ENCODE measurements at regions not wholly inside any gene's neighbourhood (a gene's known extent, or its start where the extent isn't known, plus 50 kb on each side); places are given as distances from the start of the nearest gene placed in this dataset.
"Not testable (repeated sequence)": the region's sequence is repeated elsewhere in the genome, so short reads cannot be mapped to it uniquely, and the experiment has no call there.

GRCh38 chr7:94174956-94175355 lies 170.8 kb upstream of the BET1 start:
- DNase-seq = no peak

GRCh38 chr7:94176694-94177200 lies 172.6 kb upstream of the BET1 start:
- no peak for DNase-seq

GRCh38 chr7:94177441-94177840 lies 173.3 kb upstream of the BET1 start:
- DNase-seq = no peak

DNA sequence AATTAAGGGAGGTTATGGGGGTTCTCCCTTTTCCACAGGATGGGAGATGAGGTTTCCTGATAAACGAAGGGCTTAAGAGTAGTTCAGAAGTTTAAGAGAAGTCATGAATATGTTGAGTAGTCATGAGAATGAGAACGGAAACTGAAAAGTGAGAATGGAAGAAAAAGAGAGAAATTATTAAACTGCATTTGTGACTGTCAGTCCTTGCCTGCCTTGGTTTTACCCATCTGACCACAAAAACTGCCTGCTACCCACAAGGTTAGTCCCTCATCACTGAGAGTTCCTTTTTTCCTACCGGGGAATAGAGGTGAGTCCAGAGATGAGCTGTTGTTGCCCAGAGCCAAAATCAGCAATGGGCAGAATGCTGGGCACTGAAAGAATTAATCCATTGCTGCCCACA lies 174.1 kb upstream of the BET1 start:
- DNase-seq = peak; percentile 9

GRCh38 chr7:94179466-94179865 lies 175.3 kb upstream of the BET1 start:
- DNase-seq = no peak

DNA sequence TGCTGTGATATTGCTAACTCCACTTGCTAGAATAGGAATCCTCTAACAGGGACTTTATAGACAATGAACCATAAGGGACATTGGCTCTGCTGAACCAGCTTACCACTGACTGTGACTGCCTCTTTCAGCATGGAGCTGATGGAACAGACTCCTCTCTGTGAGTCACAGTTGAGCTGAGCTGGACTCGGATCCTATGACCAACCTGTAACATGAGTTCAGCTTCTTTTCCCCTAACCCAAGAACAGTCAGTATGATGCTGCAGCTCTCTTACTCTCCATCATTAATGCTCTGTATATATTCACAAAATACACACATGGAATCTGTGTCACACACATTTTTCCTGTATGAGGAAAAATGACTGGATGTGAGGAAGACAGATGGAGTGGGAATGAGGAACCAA lies 177.9 kb upstream of the BET1 start:
- no peak for DNase-seq

- DNase-seq = no peak
Observed at GRCh38 chr7:94182721-94183120, 178.6 kb upstream of the BET1 start.

GRCh38 chr7:94183289-94183749 lies 179.2 kb upstream of the BET1 start:
- no peak for DNase-seq

- no peak for DNase-seq
Observed at GRCh38 chr7:94183891-94184290, 179.7 kb upstream of the BET1 start.

DNA sequence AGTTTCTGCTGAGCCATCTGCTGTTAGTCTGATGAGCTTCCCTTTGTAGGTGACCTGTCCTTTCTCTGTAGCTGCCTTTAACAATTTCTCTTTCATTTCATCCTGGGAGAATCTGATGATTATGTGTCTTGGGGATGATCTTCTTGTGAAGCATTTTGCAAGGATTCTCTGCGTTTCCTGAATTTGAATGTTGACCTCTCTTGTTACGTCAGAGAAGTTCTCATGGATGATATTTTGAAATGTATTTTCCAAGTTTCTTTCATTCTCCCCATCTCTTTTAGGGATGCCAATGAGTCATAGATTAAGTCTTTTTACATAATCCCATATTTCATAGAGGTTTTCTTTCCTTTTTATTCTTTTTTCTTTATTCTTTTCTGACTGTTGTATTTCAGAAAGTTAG lies 184.2 kb upstream of the BET1 start:
- no peak for DNase-seq

DNA sequence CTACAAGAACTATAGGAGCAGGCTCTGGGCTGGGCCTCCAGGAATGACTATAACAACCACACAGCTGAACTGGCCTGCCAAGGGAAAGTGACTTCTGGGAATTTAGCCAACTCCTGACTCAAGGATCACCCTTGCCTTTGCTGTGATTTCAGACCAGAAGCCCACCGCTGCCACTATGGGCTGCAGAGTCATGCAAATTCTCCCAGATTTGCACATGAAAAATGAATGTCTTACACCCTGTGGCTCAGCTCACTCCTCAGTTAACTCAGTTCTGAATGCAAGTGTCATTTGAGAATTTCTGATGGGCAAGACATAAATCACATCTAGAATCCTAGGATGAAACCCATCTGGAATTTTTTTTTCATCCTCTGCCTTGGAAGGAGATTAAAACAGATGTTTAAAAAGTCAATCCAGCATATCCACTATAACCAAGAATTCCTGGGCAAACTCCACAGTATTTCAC lies 186.5 kb upstream of the BET1 start:
- DNase-seq = no peak

- not testable (repeated sequence) for DNase-seq
Observed at GRCh38 chr7:94194426-94194825, 190.3 kb upstream of the BET1 start.

DNA sequence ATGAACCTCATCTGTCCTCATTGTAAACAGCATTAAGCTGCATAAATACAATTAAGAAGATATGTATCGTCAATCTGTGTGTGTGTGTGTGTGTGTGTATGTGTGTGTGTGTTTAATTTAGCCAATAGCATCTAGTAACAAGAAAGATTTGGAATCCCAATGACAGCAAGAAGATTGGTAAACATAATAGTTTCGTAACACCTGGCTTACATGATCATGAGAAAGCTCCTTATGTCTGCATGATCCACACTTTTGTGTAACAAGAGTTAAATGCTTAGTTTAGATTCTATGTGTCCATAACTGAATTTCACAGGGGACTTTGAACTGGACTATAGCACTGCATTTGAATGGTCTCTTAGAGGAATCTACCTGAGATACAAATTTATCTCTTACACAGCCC lies 191.0 kb upstream of the BET1 start:
- no peak for DNase-seq

- DNase-seq = no peak
Observed at GRCh38 chr7:94195813-94196212, 191.7 kb upstream of the BET1 start.

GRCh38 chr7:94205529-94205928 lies 189.2 kb upstream of the COL1A2 start:
- no peak for DNase-seq

DNA sequence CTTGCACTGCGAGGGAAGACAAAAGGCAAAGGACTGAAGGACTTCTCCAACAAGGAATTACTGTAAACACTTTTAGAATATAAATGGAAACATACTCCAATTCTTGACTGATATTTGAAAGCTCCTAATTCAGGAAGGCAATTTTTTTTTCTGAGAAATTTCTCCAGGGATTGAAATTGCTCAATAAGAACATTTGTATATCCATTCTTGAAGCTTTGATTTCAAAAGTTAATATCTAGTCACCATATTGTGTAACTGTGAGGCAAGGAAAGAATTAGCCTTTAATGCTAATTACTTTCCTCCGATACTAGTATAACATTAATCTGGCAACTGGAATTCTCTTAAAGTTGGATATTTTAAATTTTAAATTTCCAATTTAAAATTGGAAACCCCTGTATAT lies 188.4 kb upstream of the COL1A2 start:
- no peak for DNase-seq

DNA sequence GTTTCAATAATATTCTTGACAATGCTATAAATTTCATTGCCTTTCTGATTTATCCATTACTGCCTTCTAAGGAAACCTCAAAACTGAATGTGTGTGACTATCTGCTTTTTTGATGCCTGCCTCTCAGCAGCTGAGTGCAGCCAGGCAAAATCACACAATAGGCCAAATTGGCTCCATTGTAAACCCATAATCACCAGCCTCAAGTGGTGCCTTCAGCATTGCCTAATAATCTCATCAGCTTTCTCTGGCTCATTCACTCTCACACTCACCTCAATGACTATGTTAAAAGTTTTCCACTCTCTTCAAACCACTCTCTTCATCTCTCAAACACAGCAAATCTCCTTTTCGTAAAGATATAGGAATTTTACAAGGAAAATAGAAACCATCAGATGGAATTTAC lies 182.5 kb upstream of the COL1A2 start:
- DNase-seq = no peak

DNA sequence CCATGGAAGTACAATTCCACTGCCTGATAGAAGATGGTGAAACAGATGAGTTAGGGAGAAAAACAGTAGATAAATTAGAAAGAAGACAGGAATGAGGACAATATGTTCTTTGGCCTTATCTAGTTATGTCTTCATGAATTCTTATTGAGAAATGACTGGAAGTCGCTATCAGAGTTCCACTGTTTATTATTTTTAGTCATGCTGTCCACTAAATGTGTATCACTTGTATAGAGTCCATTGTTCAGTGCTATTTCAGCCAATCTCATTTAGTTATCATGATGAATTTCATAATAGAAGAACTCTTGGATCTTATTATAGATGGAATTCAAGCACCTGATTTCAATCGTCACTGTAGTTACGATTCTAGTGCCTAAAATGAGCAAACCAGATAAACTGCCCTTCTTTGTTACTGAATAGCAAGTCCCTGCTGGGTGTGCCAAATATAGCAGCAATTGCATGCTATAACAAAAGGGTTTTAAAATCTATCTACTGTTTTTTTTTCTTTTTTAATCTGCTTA lies 177.7 kb upstream of the COL1A2 start:
- no peak for DNase-seq

DNA sequence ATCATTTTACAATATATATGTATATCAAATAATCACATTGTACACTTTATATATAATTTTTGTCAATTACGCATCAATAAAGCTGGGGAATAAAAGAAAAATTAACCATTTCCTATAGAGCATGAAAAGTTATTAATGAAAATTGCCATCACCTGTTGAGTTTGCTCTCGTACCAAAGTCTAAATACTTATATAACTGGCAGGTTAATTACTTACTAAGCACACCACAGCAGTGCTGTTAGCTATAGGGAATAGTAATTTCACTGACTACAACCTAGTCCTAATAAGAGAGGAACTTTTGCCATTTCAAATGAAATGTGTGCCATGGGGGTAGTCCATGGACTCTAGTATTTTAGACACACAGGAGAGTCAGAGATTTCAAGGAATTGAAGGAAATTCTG lies 176.9 kb upstream of the COL1A2 start:
- no peak for DNase-seq

GRCh38 chr7:94222516-94222915 lies 172.2 kb upstream of the COL1A2 start:
- DNase-seq = no peak

DNA sequence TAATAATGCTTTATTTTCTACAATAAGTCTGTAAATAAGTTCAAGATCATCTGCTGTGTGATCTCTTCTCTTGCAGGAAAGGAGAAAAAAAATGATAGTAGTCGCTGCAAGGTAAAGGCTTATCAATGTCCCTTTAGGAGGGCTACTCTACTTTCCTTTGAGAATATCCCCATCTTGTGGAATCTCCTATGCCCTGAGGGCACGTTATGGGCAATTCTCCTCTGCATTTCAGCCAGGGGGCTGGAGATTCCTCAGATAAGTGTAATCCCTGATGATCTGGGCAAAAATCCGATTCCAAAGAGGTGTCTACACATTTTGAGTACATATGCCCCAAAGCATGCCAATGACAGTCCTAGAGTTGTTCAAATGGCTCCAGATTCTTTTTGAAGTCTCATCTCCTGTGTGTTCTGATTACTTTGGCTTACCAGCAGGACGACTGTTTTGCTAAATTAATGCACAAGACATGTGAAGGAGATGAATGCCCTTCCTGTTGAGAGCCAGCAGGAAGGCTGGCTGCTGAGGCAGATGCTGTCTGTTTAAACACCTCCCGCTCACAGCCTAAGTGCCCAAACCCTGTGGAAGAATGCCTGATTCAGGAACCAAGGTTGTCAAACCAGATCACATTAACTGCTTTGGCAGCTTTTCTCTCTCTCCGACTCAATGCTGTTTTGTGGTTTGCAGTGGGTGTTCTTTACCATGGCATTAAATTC lies 171.2 kb upstream of the COL1A2 start:
- DNase-seq = no peak

- DNase-seq = no peak
Observed at GRCh38 chr7:94228223-94228622, 166.5 kb upstream of the COL1A2 start.

- no peak for DNase-seq
Observed at GRCh38 chr7:94228678-94229077, 166.0 kb upstream of the COL1A2 start.

- no peak for DNase-seq
Observed at GRCh38 chr7:94231305-94231704, 163.4 kb upstream of the COL1A2 start.

GRCh38 chr7:94236960-94237359 lies 157.7 kb upstream of the COL1A2 start:
- DNase-seq = no peak
